Activated T-helper 1 cell treated with anti-CD3 and anti-CD28 coated beads, Interleukin-2, amount 50 U/mL, for 16 hours (primary cell): ENCODE measurements at regions not wholly inside any gene's neighbourhood (a gene's known extent, or its start where the extent isn't known, plus 50 kb on each side); places are given as distances from the start of the nearest gene placed in this dataset.

Source experiments
- DNase-seq, 2 donors: peaks; one replicate each; pipeline ENCODE4 v3.0.0-alpha.2; 2020; ENCODE audit warnings: low read depth in 1 of 2, low spot score in 1 of 2

DNA sequence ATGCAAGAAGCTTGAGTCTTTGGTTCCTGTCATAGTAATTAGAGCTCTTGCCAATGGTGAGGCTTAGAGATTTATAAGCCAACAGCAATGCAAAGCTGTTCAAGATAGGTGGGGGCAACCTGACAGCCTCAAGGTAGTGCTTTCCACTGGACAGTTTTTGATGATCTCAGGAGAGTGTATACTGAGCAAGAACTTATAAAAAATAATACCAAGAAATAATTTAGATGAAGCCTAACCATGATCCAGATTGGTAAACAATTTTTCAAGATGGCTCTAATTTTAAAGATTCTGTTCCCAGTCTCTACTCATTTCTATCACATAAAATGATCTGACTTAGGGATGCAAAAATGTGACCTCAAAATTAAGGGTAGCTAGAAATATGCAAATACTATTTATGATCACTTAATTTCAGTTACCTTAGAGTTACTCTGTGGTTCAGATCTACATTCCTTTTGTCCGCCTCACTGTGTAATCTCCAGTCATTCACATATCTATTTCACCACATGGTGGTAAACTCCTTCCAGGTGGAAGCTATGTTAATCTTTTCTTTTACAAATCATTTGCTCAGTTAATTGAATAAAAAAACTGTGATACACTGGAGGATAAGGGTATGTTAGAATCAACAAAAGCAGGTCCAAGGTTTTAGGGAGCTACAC lies 1228.0 kb upstream of the C9orf72 start:
- no peak for DNase-seq

- DNase-seq, result no peak
Measured at GRCh38 chr9:28805197-28805596, 1231.9 kb upstream of the C9orf72 start.

DNA sequence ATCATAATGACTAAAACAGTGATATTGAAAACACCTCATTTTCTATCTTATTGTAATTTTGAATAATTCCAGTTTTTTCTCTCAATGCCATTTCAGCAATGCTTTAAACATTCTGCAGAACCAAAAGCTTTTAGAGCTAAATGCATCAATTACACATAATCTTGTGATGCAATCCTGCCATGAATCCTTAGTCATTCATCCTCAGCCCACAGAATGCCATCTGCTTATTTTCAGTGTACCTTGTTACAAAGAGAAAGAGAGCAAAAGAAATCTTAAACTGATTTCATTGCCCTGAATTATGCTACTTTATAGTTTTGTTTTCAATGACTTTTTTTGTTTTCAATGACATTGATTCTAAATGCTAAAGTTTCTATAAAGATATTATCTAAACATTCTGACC lies 1234.8 kb upstream of the C9orf72 start:
- DNase-seq, result no peak

GRCh38 chr9:28810388-28811075 lies 1237.3 kb upstream of the C9orf72 start:
- no peak for DNase-seq

GRCh38 chr9:28820741-28821140 lies 1247.5 kb upstream of the C9orf72 start:
- no peak for DNase-seq

DNA sequence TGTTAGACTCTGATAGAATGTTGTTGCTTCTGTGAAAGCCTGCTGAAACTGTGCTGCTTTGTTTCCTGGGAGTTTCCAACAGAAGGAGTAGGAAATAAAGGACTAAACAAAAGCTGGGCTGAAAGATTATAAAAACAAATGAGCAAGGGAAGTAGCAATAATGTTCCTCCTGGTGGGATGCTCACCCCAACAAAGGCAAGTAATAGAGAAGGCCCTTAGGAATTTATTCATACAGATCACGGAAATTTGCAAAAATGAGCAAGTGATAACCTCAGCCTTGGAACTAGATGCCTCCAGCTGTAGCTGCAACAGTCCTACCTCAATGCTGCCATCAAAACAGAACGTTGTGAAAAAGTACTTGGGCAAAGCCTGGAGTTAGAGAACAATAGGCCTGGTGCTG lies 1248.0 kb upstream of the C9orf72 start:
- DNase-seq, result no peak

GRCh38 chr9:28824432-28824963 lies 1251.2 kb upstream of the C9orf72 start:
- no peak for DNase-seq

DNA sequence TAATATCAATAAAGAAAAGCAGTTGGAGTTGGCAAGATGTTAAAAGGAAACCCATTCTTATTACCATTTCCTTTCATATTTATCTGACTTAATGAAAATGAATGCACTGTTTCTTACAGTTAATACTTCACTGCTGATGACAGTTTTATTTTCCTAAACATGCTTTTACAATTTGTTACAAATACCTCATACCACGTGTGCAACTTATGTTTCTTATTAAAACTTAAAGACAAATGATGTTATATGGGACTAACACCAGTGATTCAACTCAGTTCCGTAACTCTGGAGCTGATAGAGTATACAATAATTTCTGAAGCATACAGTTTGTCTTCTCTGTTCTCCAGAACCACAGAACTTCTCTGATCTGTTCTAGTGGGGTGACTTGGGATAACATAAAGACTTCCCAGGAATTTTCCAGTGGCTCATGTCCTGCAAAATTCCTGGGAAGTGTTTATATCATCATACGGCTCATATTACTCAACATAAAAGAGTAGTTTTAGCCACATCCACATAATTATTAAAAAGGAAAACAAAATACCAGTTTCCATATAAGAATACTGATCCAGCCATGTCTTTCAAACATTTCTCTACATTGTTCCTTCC lies 1259.0 kb upstream of the C9orf72 start:
- DNase-seq, result no peak

DNA sequence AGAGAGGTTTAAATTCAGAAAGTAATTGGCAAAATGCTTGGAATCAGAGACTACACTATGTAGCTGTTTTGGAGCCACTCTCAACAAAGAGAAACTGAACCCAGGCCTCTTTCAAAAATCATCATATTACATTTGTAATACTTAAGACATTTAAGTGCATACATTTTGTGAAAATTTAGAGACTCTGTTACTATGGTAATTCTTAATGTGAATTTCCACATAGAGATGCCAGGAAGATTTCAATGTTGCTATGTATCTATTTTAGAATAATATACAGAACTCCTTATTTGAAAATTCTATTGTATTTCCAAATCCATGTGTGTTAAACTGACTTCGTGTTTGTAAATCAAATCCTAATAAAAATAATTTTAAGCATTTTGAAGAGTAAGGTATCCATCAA lies 1260.9 kb upstream of the C9orf72 start:
- no peak for DNase-seq

DNA sequence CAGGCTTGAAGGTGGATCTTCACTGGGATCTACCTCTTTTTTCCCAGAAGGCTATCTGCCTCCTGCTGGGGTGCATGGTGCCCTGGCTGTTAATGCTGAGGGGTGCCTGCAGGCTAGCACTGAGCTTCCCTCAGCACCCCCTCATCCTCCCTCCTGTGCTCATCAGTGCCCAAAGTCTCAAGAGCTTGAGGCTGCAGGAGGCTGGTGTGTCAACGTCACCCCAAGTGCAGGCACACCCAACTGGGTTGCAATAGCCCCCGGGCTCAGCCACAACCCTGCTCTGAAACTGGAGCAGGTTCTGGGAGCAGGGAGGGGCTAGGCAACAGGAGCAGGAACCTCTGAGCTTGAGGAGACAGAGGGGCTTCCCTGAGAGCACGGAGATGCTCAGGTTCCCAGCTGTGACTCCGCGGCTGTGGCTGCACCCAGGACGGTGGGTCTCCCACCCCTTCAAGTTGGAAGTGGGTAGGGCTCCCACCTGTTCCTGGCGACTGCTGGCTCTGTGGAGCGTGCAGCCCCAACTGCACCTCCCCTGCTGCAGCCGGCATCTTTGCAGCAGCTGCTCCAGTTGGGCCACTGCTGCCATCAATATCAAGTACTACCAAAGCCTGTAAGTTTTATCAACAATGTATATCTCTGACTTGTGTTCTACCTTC lies 1266.6 kb upstream of the C9orf72 start:
- no peak for DNase-seq

GRCh38 chr9:28841775-28842174 lies 1268.5 kb upstream of the C9orf72 start:
- no peak for DNase-seq

DNA sequence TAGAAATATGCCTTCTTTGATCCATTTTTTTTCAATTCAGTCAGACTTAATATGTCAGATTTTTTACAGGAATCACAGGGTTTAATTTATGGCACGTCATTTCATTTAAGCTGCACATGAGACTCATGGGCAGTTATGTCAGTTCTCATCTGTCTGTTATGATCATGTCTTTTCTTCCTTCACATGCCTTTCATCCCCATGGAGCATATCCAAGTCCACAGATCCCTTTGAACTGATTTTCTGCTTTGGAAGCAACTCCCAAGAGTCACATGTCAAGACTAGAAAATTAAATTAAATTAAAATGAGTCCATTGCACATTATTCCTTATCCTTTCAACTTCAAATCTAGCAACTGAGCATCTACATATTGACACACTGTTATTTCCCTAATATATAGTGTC lies 1274.0 kb upstream of the C9orf72 start:
- no peak for DNase-seq

DNA sequence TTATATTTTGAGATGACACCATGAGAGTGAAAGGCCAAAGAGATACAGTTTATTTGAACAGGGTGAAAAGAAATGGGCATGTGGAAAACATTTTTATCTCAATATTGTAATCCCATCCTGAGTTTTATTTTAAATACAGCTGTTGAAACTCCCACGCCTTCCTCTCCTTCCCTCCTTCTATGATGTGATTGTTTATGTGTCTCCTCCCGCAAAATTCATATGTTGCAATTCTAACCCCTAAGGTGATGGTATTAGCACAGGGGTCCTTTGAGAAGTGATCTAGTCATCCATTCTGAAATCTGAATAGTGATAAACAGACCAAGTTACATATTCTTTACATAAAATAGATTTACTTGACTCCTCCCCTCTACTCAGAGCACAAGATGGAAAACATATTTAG lies 1275.4 kb upstream of the C9orf72 start:
- DNase-seq, result no peak

GRCh38 chr9:28853477-28853876 lies 1280.2 kb upstream of the C9orf72 start:
- DNase-seq, result no peak

GRCh38 chr9:28866951-28867350 lies 1293.7 kb upstream of the C9orf72 start:
- DNase-seq, result no peak

DNA sequence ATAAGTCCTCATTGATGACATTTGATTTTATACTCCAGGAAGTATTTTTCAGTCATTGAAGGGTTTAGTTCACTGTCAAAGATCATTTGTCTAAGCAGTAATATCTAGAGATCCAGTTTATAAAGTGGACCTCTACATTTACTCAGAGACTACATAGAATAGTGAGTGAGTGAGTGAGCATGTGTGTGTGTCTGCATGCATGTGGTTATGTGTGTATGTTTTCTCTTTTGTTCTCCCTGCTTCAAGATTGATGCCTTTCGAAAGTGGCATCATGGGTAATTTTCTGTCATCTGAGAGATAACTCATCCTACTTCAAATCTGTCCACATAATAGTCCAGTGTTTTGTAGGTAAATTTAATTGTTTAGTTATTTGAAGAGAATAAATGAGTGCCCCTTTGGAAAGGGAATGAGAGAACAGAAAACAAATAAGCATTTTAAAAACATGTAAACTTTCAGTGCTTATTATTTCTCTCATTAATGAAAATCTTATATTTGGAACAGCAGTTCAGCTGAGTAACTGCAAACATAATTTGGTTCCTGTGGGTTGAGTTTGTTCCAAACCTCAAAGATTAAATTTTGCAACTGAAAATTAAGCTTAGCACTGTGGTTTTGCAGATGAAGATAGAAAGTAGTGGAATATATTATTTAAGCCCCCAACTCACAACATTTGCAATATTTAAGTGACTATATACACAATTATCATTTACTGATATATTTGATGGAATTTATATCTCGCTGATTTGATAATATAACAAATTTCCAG lies 1295.1 kb upstream of the C9orf72 start:
- no peak for DNase-seq

- DNase-seq, result no peak
Measured at GRCh38 chr9:28882529-28882928, 1309.2 kb upstream of the C9orf72 start.

DNA sequence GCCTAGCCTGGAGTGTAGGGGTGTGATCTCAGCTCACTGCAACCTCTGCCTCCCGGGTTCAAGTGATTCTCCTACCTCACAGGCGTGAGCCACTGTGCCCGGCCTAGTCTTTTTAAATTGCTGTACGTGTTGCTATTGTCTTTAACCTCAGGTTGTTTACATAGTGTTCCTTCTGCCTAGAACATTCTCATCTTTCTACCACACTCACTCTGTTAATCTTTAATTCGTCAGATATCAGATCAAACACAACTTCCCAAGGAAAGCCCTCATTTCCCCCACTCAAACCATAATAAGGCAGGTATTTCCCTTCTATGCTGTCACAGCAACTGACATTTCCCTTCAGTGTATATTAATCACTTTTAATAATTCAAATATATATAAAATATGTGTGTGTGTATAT lies 1310.0 kb upstream of the C9orf72 start:
- DNase-seq, result no peak

- no peak for DNase-seq
Measured at GRCh38 chr9:28887188-28887884, 1314.1 kb upstream of the C9orf72 start.

- no peak for DNase-seq
Measured at GRCh38 chr9:28888806-28889205, 1315.5 kb upstream of the C9orf72 start.

DNA sequence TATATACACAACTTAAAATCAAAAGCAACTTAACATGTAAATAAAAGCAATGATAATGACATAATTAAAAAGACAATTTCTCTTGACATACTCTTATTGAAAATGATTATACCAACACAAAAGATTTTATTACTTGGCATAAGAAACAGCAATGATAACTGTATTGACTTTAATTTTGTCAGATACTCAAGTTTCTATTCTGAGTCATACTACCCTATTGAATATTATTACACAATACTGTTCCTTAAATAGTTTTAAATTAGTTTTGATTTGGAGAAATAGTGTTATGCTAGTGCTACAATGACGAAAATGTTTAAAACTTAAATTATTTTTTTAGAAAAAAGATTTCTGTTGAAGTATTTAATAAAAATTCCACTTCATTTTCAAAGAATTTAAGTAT lies 1319.3 kb upstream of the C9orf72 start:
- DNase-seq, result no peak
